ENCODE measurements at regions not wholly inside any gene's neighbourhood (a gene's known extent, or its start where the extent isn't known, plus 50 kb on each side); places are given as distances from the start of the nearest gene placed in this dataset.

DNA sequence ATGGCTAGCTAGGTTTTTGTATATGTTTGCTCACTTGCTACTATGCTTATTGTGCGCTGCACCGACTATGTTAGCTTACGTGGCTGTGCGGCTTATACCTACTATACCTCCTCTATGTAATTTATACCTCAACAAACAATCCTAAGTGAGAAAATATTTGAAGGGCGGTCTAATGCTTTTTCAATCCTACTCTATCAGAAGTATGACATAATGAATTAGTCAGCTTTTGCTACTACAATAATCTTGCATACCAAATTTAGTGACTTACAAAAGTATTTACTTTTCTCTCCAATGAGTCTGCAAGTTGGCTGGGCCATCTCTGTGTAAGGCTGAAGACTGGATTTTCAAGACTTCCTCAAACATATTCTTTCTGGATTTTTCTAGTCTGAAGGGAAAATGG, 391.2 kb upstream of the NECTIN3 start:
- no peak for DNase-seq (ENCODE audit: low read depth)

DNA sequence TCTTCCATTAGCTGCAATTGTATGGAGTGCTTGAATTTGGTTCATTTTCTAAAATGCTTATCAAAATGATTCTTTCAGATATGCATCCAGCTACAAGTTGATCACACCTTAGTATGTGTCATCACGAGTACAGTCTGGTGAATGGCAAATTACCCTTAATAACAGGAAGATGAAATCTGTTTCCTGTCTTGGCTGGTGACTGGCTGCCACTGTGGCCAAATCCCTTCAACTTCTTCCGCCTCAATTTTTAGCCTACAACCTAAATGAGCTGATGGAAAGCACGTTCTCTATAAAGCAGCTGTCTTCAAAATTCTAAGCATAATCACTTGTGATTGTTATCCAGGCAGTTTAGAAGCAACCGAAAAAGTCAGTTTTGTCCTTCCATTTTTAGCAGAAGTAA, 387.1 kb upstream of the NECTIN3 start:
- no peak for DNase-seq (ENCODE audit: low read depth)

DNA sequence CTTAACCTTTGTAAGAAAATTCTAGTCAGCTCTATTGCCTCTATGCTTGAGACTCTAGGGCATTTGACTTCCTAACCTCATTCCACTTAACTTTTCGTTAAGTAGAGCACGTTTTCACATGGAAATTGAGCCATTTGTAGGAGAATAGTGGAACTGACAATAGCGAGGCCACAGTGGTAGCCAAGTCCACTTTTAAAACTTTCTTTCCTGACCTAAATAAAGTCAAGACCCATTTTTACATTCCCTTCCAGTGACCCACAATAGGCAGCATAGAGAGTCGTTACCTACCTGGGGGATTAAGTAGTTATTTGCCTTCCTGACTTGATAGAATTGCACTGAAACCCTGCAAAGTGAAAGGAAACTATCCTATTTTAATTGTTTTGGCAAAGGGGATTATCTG, 386.0 kb upstream of the NECTIN3 start:
- no peak for DNase-seq (ENCODE audit: low read depth)

DNA sequence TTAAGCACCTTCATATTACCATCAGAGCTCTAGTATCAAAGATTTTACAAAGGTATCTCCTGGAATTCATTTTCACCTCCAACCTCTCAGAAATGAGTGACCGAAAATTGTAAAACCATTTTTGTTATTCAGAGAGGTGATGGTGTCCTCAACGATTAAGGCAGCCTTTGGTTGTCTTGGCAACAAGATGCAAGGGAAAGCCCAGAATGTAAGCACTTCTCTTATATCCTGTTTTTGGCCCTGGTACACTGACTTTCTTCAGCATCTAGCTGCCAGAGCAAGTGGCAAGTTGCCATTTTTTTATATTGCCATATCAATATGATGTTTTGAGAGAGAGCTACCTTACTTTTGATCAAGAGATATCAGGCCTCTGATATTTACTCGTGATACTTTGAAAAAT, 384.9 kb upstream of the NECTIN3 start:
- no peak for DNase-seq (ENCODE audit: low read depth)

DNA sequence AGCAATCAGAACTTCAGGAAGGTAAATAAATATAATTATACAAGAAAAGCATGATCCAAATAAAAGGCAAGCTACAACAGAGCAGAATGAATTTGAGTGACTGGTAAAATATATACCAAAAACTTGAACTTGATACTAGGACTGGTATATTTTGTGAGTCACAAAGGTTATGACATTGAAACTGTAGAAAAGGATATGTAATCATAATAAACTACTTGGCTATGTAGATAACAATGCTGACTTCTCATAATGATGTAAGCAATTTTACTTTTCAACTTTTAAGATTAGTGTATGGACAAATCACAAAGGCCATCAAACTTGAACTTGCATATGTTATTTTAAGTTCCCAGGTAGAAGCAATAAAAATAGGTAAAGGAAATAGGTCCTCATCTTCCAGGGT, 384.5 kb upstream of the NECTIN3 start:
- DNase-seq (ENCODE audit: low read depth): no peak

DNA sequence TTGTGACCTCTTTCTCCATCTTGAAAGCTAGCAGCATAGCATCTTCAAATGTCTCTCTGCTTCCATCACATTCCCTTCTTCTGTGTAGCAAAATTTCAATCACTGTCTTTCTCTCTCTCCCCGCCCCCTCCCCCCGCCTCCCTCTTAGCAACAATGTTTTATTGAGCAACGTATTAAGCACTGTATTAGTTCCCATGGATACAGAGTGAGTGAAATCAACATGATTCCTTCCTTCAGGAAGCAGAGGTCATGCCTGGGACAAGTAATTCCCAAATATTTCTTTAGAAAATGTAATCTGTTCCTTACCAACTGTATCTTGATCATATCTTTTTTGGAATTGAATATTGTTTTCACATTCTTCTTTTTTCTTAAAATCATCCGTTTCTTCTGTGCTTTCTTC, 373.7 kb upstream of the NECTIN3 start:
- peak; percentile 21 for DNase-seq (ENCODE audit: low read depth)

DNA sequence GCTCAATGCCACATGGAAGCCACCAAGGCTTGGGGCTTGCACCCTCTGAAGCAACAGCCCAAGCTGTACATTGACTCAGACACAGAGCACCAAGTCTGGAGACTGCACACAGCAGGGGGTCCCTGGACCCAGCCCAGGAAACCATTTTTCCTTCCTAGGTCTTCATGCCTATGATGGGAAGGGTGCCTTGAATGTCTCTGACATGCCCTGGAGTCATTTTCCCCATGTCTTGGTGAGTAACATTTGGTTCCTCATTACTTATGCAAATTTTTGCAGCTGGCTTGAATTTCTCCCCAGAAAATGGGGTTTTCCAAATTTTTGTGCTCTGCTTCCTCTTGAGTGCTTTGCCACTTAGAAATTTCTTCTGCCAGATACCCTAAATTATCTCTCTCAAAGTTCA, 367.3 kb upstream of the NECTIN3 start:
- DNase-seq (ENCODE audit: low read depth): peak; percentile 58

DNA sequence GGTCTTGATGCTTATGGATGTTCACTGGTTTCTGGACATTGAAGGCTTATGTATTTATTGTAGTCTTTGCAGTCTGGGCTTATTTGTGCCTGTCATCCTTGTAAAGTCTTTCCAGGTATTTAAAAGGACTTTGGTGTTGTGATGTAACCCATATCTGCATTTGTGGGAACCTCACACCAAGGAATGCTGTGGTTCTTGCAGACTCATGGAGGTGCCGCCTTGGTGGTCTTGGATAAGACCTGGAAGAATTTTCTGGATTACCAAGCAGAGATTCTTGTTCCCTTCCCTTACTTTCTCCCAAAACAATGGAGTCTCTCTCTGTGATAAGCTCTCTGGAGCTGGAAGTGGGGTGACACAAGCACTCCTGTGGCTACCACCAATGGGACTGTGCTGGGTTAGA, 363.5 kb upstream of the NECTIN3 start:
- peak; percentile 40 for DNase-seq (ENCODE audit: low read depth)

DNA sequence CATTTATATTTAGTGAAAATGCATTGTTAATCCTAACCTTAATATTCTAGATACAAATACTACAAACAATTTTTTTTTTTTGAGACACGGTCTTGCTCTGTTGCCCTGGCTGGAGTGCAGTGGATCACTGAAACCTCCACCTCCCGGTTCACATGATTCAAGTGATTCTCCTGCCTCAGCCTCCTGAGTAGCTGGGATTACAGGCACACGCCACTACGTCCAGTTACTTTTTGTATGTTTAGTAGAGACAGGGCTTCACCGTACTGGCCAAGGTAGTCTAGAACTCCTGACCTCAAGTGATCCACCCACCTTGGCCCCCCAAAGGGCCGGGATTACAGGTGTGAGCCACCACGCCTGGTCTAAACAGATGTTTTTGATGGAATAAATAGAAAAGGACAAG, 361.5 kb upstream of the NECTIN3 start:
- DNase-seq (ENCODE audit: low read depth): no peak

DNA sequence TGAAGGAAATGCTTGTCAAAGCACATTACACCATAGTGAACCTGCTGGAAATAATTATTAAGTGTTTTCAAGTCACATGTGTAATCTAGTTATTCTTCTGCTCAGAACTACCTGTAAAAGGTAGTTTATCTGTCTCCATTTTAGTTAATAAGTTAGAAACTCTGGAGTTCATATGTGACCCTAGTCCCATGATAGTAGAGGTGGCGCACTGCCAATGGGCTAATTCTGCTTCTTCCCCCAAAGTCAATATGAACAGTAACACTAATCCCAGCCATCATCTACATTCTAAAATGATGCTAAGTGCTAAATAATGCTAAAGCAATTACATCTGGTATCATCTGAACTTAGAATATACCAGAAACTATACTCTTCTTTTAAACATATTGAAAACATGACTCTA, 361.0 kb upstream of the NECTIN3 start:
- no peak for DNase-seq (ENCODE audit: low read depth)

DNA sequence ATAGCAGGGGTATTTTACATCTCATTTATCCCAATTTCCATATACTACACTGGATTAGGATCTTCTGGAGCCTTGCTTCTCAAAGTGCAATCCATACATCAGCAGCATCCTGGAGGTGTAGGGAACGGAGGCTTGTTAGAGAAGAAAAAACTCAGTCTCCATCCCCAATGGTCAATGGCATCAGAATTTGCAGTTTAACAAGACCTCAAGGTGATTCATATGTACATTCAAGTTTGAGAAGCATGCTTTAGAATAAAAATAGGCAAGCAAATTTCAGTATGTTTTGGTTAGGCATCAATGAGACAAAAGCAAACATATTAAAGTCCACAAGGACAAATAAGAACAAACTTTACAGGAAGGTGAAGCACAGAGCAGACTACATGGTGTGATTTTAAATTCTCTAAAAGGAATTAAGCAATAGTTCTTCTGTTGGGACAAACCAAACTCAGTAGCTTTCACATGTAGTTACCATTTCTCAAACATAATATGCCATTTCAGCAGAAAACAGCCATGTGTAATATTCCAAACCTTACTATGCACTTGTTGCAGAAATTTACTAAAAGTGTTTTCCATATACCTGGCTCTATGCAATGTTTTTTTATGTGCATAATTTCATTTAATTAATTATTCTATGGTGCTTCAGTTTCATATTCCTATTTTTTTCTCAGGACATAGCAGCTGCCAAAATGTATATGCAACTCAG, 360.3 kb upstream of the NECTIN3 start:
- no peak for DNase-seq (ENCODE audit: low read depth)

DNA sequence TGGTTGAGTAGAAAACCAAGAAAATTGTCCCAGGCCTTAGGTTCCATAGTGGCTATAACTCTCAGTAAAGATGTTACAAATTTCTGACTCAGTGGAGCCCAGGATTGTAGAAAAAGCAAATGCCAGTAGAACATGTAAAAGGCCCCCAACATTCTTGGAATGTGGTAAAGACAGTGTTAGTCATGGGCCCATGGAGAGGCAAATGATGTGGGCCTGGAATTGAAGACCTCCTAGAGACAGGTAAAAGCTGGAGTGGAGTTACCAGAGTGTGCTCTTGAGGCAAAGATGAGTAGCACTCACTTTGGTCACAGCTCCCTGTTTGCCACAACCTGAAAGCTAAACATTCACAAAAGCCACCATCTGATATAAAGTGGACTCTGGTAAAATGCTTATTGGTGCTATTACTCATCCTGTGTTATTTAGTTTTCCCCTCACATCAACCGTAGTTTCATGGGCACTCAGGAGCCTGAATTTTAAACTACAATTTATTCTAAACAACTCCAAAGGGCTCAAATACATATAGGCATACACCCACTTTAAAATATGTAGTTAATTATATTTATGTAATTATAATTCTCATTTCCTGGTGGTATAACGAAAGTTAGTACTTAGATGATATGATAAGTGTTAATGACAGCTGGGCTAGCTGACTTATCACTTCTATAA, 359.6 kb upstream of the NECTIN3 start:
- DNase-seq (ENCODE audit: low read depth): peak; percentile 83

DNA sequence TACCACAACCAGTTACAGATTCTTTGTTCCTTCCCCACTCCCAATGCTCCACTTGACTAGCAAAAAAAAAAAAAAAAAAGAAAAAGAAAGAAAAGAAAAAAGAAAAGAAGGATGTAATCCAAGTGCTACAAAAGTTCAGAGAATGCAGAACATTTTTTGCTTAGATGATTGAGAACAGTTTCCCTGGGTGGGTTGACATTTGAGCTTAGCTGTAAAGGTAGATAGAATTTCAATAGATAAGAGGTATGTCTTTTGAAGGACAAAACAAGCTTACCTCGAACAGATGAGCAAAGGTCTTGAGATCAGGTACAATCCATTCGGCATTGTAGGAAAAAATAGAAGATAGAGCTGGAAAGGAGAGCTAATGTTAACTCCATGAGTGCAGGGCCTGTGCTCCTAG, 344.6 kb upstream of the NECTIN3 start:
- no peak for DNase-seq (ENCODE audit: low read depth)

DNA sequence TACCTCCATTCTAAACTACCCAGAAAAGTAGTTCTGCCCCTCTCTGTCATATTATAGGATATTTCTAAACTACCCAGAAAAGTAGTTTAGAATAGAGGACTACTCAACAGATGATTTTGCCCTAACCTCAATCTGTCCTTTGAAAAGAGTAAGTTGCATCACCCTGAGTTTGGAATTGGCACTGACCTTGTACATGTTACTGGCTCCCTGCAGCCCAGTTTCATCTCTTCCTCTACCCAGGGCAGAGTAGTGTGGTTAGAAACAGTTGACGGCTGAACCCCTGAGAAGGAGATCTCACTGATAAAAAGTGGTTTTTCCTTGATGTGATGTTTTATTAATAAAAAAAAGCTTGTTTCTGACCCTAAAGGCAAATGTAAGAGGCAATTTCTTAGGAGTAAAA, 340.5 kb upstream of the NECTIN3 start:
- peak; percentile 63 for DNase-seq (ENCODE audit: low read depth)

DNA sequence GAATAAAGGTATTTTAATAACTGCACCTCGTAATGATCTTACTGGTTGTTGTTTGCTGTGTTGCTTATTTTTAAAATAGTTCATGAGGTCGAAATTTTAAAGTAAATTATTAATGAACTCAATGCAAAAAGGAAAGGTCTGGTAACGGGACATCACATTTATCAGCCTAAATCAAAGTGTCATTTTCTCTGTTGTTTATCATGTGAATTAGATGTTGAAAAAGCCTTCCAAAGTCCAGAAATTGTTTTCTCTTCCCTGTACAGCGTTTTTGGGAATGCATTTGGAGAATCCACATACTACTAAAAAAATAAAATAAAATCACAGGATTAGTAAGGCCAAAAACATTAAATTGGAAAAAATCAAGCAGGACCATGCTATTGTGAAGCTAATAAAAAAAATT, 339.2 kb upstream of the NECTIN3 start:
- DNase-seq (ENCODE audit: low read depth): no peak

DNA sequence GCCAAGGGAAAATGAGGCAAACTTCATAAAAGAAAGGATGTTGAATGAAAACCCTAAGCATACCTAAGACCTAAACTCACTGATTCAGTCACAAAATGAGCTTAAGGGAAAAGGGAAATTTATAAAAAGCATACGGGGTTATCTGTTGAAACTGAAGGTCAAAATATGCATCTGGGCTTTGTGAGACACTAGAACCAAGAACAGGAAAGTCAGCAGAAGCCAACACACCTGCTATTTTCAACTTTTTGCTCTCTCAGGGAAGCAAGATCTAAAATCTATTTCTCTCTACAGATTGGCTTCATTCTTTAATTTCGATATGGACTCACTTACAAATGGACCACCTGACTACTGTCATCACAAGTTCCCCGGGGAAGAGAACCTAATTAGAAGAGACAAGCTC, 338.6 kb upstream of the NECTIN3 start:
- no peak for DNase-seq (ENCODE audit: low read depth)

DNA sequence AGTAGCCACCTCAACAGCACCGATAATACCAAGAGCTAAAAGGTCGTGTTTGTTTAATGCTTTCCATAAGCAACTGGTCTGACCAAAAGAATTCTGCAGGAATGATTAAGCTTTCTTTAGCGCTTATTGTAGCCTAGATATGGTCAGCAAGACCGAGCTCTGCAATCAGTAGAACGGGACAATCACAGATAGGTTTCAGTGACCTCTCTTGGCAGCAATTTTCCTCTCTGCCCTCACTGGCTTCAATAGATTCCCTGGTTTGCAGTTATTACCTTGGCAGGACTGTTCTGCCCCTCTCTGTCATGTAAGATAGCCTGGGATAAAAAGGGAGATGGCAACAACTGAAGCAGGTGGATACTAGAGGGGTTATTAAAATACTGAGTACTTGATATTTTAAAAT, 337.1 kb upstream of the NECTIN3 start:
- no peak for DNase-seq (ENCODE audit: low read depth)

DNA sequence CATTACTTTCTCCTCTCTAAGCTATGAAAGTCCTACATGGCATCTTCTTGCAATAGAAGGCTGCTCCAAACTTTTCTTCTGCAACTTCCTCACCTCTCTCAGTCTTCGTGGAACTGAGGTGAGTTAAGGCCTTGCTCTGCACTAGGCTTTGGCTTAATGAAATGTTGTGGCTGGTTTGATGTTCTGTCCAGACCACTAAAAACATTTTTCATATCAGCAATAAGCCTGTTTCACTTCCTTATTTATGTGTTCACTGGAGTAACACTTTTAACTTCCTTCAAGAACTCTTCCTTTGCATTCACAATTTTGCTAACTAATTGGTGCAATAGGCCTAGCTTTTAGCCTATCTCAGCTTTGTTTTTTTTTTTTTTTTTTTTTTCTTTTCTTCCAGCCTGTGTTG, 335.3 kb upstream of the NECTIN3 start:
- DNase-seq (ENCODE audit: low read depth): no peak

DNA sequence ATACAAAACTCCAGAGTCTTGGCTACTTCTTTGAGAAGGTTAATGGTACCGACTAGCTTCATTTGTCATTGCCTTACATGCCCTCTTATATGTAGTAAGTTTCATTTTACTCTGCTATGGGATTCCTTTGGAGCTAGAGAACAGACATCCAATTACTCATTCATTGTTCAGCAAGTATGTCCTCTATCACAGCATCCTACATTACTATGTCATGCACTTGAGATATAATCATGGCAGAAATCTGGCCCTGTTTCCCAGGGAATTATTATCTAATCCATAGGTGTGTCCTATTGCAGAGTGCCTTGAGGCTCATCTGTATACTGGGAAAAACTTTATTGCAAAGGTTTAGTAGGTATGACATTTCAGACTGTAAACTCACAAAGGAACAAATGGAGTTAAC, 333.1 kb upstream of the NECTIN3 start:
- DNase-seq (ENCODE audit: low read depth): peak; percentile 17

DNA sequence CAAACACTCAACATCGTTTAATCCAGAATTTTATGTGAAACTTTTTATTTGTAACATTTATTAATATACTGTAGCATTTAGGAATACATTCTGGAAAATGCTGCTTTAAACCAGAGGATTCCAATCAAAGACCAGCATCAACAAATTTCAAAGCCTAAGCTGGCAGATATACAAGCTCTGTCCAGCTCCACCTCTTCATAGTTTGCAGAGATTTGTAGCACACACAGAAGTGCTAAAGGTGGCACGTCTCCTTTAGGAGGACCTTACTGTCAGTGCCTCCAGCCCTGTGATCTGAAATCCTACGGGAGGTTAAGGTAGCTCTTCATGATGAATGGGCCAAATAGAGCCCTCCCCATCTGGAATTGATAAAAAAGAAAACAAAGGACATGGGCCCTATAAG, 329.7 kb upstream of the NECTIN3 start:
- no peak for DNase-seq (ENCODE audit: low read depth)

DNA sequence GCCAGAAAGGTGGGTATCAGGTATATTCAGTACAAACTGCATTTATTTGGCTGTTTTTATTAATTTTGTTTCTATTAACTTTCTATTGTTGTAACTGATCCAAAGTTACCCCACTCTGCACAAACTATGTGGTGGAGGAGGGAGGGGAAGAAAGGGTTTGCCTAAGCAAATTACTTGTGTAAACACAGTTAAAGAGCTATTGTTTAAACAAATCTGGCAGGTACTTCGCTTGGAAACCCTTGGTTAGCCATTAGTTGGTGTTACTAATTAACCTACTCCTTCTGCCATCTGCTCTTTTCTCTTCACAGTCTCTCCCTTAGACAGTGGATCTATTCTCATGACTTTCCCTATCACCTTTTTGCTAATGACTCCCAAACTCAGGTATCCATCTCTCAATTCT, 328.4 kb upstream of the NECTIN3 start:
- DNase-seq (ENCODE audit: low read depth): no peak

DNA sequence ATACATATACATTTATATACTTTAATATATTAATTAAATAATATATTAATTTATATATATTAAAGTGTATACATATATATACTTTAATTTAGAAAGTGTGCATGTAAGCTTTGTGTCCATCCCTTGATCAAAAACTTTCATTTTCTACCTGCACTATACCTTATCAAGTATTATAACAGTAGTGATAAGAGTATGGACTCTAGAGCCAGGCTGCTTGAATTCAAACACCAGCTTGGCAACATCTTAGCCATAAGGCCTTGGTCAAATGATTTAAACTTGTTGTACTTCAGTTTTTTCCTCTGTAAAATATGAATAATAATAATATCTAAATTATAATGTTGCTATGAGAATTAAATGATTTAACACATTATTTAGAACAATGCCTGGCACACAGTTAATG, 327.6 kb upstream of the NECTIN3 start:
- DNase-seq (ENCODE audit: low read depth): no peak

DNA sequence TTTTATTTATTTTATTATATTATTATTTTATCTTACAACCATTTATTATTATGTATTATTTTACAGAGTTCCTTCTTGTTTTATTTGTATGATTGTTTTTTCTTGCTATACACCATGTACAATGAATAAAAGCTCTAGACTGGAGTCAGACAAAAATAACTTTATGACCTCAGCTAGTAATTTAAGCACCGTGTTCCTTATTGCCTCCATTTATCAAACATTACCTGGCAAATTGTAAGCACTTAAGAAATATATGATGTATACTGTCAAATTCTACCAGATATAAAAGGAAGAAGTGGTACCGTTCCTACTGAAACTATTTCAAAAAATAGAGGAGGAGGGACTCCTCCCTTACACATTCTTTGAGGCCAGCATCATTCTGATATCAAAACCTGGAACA, 326.9 kb upstream of the NECTIN3 start:
- DNase-seq (ENCODE audit: low read depth): no peak

DNA sequence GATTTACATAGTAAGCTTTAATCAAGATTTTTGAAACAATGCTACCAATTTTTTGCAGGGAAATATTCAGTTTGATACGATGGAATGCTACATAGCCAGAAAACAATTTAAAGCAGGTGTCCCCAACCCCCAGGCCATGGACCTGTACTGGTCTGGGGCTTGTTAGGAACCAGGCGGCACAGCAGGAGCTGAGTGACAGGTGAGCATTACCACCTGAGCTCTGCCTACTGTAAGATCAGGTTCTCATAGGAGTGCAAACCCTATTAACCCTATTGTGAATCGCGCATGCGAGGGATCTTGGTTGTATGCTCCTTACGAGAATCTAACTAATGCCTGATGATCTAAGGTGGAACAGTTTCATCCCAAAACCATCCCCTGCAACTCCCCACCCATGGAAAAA, 322.6 kb upstream of the NECTIN3 start:
- no peak for DNase-seq (ENCODE audit: low read depth)

Data from M059J (cell line).